Heart left ventricle (tissue), 16 donors: ENCODE measurements at regions not wholly inside any gene's neighbourhood (a gene's known extent, or its start where the extent isn't known, plus 50 kb on each side); places are given as distances from the start of the nearest gene placed in this dataset.
"Not testable (repeated sequence)": the region's sequence is repeated elsewhere in the genome, so short reads cannot be mapped to it uniquely, and the experiment has no call there.

Source experiments
- ATAC-seq, 4 donors: fragments of 200-7000 bp; cut with Tn5 transposase; one replicate each; pipeline ENCODE4 v1.9.1; 2020 to 2022; ENCODE audit warnings: moderate library complexity in 4 of 4, mild to moderate bottlenecking in 3 of 4, moderate number of reproducible peaks in 1 of 4
- DNase-seq, 5 donors: peaks; one replicate each; pipeline ENCODE4 v3.0.0-alpha.2; 2020
- H3K27ac ChIP-seq, 12 donors: fragments of 200-600 bp; sonication (generic) in 4 of 12; one replicate each; pipeline versions ENCODE4 v1.5.0 to v1.8.0; 2016 to 2022; ENCODE audit warnings: mild to moderate bottlenecking in 2 of 12
- H3K27me3 ChIP-seq, 9 donors: fragments of 200-600 bp; sonication (generic) in 2 of 9; one replicate each; pipeline versions ENCODE4 v1.5.1 to v1.8.0; 2016 to 2022; ENCODE audit warnings: mild to moderate bottlenecking in 3 of 9
- H3K36me3 ChIP-seq, 9 donors: fragments of 200-600 bp; sonication (generic) in 2 of 9; one replicate each; pipeline versions ENCODE4 v1.5.0 to v1.8.0; 2018 to 2022; ENCODE audit warnings: mild to moderate bottlenecking in 2 of 9
- H3K4me1 ChIP-seq, 12 donors: fragments of 200-600 bp; sonication (generic) in 4 of 12; one replicate each; pipeline versions ENCODE4 v1.5.0 to v1.8.0; 2016 to 2022; ENCODE audit warnings: mild to moderate bottlenecking in 3 of 12
- H3K4me3 ChIP-seq, 12 donors: fragments of 200-600 bp; sonication (generic) in 4 of 12; one replicate each; pipeline versions ENCODE4 v1.5.0 to v1.8.0; 2017 to 2022; ENCODE audit warnings: mild to moderate bottlenecking in 9 of 12, moderate library complexity in 4 of 12
- H3K9me3 ChIP-seq, 12 donors: fragments of 200-600 bp; sonication (generic) in 4 of 12; one replicate each; pipeline versions ENCODE4 v1.5.0 to v1.8.0; 2016 to 2022; ENCODE audit warnings: mild to moderate bottlenecking in 1 of 12
- POLR2A ChIP-seq, 2 donors: fragments of 450-650 bp; IDR thresholded peaks; one replicate each; pipeline ENCODE4 v1.6.1; 2017; ENCODE audit warnings: antibody characterized with exemption in 2 of 2, mild to moderate bottlenecking in 2 of 2, moderate library complexity in 2 of 2
- WGBS, 4 donors: extraction: QIAGEN DNeasy Blood & Tissue Kit in 2 of 4; methylation state at CpG; one replicate each; pipeline versions ENCODE4 v1.1.5 to v1.1.7; 2013 to 2018; 5-methylcytosine and 5-hydroxymethylcytosine counted together
- intact Hi-C, 10 donors: fragments of 100-400 bp; cut with DNase I; formaldehyde crosslinking; loops; one replicate each; pipeline versions ENCODE4 v1.11.1 to v1.14.2; 2022
- TF ChIP-seq, protein P1 (sequence below), 12 donors: fragments of 200-600 bp; sonication (generic) in 4 of 12; IDR thresholded peaks; one replicate each; pipeline versions ENCODE4 v1.5.0 to v1.8.0; 2018 to 2022; ENCODE audit warnings: antibody characterized with exemption in 12 of 12, mild to moderate bottlenecking in 5 of 12
- donor health status: ischemic (EF 13 %, LVEDD 7.1; RV severe dilation, severe dysfunction).
- donor health status: healthy with polysubstance abuse.
- donor health status: DM: no; HTN: yes; CAD: no.
- donor health status: DM: no; HTN: no; CAD: no.
- donor health status: ischemic (EF 25% LVEDD 6.9; RV normal size, moderate dysfunction).
- donor health status: ischemic (EF 25% LVEDD 5.7; RV mildly dilated, moderate dysfunction).
- donor health status: healthy.
- donor health status: DM: yes; HTN: yes; CAD: no.
- donor health status: ischemic (EF 35%, LVEDD 5.7; RV mildly dilated, moderate dysfunction).
- donor health status: nonischemic (EF 11% LVEDD 7.7; RV severe dilation, severe dysfunction).
- donor health status: DM: yes; HTN: yes; CAD: no.
- donor health status: PGD.
- donor health status: ischemic (EF 29% LVEDD 5.4; RV normal size, mild dysfunction).
- donor health status: nonischemic (EF 23%, LVEDD 6.1; RV moderate dilation, normal function).

DNA sequence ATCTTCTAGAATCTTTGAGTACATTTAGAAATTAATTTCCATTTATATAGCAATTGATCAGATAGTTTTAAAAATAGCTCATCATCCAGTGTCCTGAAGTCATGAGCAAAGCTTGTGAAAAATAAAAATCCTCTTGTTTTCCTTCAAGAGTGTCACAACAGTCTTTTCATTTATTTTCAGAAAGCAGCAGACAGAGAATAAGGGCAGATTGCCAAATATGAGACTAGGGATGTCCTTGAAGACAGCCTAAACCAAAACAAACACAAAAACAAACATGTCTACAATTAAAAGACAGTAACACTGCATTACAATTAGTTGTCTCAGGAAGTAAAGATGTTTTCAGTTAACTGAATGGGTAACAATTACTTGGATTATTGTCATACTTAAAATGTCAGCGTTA, 682.8 kb downstream of the TFAP2A start:
- intact Hi-C loops: no loop called here
- TF ChIP-seq, protein P1, sequence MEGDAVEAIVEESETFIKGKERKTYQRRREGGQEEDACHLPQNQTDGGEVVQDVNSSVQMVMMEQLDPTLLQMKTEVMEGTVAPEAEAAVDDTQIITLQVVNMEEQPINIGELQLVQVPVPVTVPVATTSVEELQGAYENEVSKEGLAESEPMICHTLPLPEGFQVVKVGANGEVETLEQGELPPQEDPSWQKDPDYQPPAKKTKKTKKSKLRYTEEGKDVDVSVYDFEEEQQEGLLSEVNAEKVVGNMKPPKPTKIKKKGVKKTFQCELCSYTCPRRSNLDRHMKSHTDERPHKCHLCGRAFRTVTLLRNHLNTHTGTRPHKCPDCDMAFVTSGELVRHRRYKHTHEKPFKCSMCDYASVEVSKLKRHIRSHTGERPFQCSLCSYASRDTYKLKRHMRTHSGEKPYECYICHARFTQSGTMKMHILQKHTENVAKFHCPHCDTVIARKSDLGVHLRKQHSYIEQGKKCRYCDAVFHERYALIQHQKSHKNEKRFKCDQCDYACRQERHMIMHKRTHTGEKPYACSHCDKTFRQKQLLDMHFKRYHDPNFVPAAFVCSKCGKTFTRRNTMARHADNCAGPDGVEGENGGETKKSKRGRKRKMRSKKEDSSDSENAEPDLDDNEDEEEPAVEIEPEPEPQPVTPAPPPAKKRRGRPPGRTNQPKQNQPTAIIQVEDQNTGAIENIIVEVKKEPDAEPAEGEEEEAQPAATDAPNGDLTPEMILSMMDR (IDR thresholded peaks at IDR 0.05): no peak
- TF ChIP-seq POLR2A (IDR thresholded peaks at IDR 0.05): no peak
- DNase-seq (no peak), ATAC-seq (no peak)
- no peak overlapping the region for H3K4me3 ChIP-seq
- no peaks in the 10 kb centered on the region for H3K9me3 ChIP-seq
- 78 to 85% (median 82%) methylated on average over 1 of the region's 1 CpG for WGBS, 4 donors
- no peaks in the 10 kb centered on the region for H3K36me3 ChIP-seq
- H3K27ac ChIP-seq: no peak overlapping the region
- H3K4me1 ChIP-seq: no peaks in the 10 kb centered on the region
- no peaks in the 10 kb centered on the region for H3K27me3 ChIP-seq

- intact Hi-C loops, H3K27ac ChIP-seq, DNase-seq, H3K27me3 ChIP-seq, H3K4me1 ChIP-seq, H3K9me3 ChIP-seq, H3K4me3 ChIP-seq, ATAC-seq, H3K36me3 ChIP-seq: not testable (repeated sequence)
- WGBS, 4 donors: 79 to 87% (median 85%) methylated on average over 3 of the region's 3 CpGs
Observed at GRCh38 chr6:9725776-9726175, 689.1 kb downstream of the TFAP2A start.

GRCh38 chr6:9717568-9717967, 697.3 kb downstream of the TFAP2A start:
- H3K27ac ChIP-seq: no peak overlapping the region
- H3K4me3 ChIP-seq: no peak overlapping the region
- H3K36me3 ChIP-seq: no peaks in the 10 kb centered on the region
- WGBS, 4 donors: 56 to 64% (median 58%) methylated on average over 3 of the region's 3 CpGs
- no peak for TF ChIP-seq POLR2A (IDR thresholded peaks at IDR 0.05)
- TF ChIP-seq, protein P1 (IDR thresholded peaks at IDR 0.05): no peak
- no peak for ATAC-seq
- peaks cover 0 to 3% (median 0%) of the 10 kb centered on the region in 9 donors for H3K27me3 ChIP-seq
- intact Hi-C loops: no loop called here
- no peaks in the 10 kb centered on the region for H3K9me3 ChIP-seq
- DNase-seq: no peak
- no peaks in the 10 kb centered on the region for H3K4me1 ChIP-seq

DNA sequence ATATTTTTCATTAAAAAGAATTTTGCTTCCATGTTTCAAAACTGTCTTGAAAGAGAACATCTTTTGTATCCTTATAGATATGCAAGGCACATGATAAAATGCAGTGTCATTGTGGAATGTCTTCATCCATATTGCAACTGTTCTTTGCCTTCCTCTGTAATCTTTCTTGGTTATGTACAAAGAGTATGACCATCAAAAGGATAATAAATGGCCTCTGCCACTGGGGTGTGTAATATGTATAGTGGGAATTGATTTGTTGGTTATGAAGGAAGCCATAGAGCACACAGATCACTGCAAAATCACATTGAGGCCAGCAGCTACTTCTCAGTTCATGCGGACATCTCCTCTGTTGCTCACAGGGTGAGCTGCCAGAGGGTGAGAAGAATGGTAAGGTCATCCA, 703.5 kb downstream of the TFAP2A start:
- Histone ChIP-seq H3K27me3 (no peaks in the 10 kb centered on the region), H3K4me3 (no peak overlapping the region), H3K9me3 (no peaks in the 10 kb centered on the region), H3K4me1 (no peaks in the 10 kb centered on the region), H3K36me3 (no peaks in the 10 kb centered on the region), H3K27ac (no peak overlapping the region)
- intact Hi-C loops: no loop called here
- WGBS, 4 donors: 67 to 88% (median 84%) methylated on average over 1 of the region's 1 CpG
- no peak for DNase-seq
- no peak for ATAC-seq
- no peak for TF ChIP-seq POLR2A (IDR thresholded peaks at IDR 0.05)
- TF ChIP-seq, protein P1 (IDR thresholded peaks at IDR 0.05): no peak

DNA sequence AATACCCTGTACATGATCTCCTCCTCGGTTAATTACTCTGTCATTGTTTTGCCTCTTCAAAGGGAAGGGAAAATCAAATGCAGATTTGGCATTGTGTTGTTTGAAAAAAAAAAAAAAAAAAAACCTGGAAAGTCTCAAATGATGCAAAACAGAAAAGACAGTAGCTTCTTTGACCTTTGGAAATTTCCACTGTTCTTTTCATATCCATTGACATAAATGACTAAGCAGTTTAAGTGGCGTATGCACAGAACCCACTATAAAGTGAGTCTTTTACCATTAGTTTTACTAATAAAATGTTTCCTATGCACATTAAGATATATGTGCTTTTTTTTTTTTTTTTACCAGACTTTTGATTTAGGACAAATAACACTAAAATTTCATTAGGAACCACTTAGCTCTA, 704.3 kb downstream of the TFAP2A start:
- intact Hi-C loops: no loop called here
- ATAC-seq: no peak

More for the DNA sequence above, 704.3 kb downstream of the TFAP2A start:
- 67 to 74% (median 73%) methylated on average over 2 of the region's 2 CpGs for WGBS, 4 donors
- Histone ChIP-seq H3K4me3 (no peak overlapping the region), H3K9me3 (no peaks in the 10 kb centered on the region), H3K27ac (no peak overlapping the region), H3K27me3 (no peaks in the 10 kb centered on the region), H3K4me1 (no peaks in the 10 kb centered on the region), H3K36me3 (no peaks in the 10 kb centered on the region)
- TF ChIP-seq, protein P1 (IDR thresholded peaks at IDR 0.05): no peak
- TF ChIP-seq POLR2A (IDR thresholded peaks at IDR 0.05): no peak
- DNase-seq: no peak
